ELR (cell line): ENCODE measurements at regions not wholly inside any gene's neighbourhood (a gene's known extent, or its start where the extent isn't known, plus 50 kb on each side); places are given as distances from the start of the nearest gene placed in this dataset.
A peak's percentile ranks its signal among the peaks of the same experiment; 100 is the strongest.

Experiments
- DNase-seq: peaks from one replicate; pipeline ENCODE4 v3.0.0-alpha.2; 2015; ENCODE audit warnings: low read depth

DNA sequence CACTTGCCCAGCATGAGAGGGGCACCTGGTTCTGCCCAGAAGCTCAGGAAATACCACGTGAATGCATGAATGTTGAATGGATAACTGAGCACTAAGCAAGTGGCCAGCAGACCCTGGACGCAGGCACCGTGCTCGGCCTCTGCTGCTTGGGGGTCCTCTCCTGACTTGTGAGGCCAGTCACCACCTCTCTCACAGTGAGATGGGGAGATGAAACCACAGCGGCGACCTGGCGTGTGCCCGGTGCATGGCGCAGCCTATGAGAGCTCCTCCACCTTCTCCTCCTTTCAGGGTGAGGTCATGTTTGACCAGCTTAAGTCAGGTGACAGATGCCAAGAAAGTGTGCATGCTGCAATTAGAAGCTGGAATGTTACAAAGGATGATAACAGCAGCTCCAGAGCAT is 75.5 kb downstream of the HMX1 start:
- no peak for DNase-seq

DNA sequence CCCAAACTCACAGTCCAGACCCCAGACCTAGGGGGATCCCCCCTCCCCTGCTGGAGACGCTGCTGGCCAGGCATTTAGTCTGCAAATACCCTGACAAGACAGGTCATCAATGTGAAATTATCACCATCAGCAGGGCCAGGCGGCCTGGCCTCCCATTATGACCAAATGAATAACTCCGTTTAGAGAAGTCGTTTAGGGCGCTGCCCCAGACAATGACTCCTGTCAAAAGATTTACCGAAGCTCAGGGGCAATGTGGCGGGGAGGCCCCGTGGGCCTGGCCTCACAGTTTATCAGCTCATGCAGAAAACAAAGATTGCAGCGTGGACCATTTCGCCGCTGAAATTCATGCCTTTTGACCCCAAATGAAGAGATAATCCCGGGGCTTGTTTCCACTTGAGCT is 76.5 kb downstream of the HMX1 start:
- DNase-seq: no peak

DNA sequence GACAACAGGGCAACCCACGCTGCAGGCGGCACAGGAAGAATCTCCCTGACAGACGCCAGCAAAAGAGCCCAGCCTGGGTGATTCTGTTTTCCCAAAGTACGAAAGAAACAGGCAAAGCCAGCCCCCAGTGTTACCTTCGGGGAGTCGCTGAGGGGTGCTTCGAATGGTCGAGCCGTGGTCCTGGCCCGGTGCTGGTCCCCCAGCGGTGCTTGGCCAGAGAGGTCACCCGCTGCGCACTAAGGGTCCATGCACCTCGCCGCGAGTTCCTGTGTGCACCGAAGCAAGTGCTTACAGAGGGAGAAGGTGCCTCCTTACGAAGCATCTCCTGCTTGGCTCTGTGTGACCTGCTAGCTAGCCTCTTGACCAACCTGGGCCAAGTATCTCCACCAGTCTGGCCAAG is 77.1 kb downstream of the HMX1 start:
- no peak for DNase-seq

DNA sequence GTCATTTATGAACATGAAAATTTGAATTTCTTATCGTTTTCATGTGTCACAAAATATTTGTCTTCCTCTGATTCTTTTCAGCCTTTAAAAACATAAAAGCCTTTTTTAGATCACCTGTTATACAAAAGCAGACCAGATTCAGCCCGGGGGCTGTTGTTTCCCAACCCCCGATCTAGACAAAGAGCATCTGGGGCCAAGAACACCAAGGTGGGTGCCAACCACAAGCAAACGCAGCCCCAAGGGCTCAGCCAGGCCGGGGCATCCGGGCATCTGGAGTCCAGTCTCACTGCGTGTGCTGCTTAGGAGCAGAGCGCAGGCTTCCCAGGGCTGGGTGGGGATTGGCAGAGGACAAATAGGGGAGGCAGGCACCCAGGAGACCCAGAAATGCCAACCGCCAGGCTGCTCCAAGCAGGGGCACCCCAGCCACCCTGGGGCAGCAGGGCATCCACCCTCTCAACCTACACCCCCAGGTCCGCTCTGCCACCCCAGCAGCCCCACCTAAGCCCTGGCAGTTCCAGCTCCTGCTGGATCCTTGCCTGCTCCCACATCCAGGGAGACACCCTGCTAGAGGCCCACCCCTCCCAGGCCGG is 78.0 kb downstream of the HMX1 start:
- no peak for DNase-seq

DNA sequence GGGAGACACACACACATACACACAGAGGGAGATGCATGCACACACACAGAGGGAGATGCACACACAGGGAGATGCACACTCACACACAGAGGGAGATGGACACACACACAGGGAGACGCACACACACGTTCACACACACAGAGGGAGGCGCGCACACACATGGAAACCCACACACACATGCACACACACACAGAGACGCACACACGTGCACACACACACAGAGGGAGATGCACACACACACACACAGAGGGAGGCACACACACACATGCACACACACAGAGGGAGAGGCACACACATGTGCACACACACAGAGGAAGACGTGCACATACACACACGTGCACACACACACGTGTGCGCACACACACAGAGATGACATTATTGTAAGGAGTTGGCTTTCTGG is 79.1 kb downstream of the HMX1 start:
- no peak for DNase-seq

DNA sequence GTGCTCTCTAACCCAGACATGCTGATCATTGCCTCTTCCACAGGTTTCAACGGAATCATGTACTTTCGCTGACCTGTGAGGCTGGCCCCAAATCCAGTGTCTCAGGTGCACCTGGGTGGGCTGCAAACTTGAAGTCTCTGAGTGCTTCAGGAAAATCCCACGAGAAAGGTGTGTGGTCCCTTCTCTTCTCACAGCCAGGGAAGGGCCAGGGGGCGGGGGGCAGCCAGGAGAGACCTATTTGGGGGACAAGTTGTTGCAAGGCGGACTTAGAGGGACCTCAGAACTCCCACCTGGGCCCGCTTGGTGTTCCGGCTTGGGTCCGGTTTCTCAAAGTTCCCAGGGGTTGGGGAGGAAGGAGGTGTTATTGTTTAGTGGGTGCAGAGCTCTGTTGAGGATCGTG is 80.0 kb downstream of the HMX1 start:
- DNase-seq: no peak

DNA sequence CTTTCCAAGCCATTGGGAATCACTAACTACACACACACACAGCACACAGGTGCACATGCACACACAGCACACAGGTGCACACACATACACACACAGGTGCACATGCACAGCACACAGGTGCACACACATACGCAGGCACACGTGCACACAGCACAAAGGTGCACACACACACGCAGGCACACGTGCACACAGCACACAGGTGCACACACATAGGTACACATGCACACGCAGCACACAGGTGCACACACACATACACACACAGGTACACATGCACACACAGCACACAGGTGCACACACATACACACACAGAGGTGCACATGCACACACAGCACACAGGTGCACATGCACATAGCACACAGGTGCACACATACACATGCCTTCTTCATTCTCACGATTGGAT is 80.9 kb downstream of the HMX1 start:
- no peak for DNase-seq

DNA sequence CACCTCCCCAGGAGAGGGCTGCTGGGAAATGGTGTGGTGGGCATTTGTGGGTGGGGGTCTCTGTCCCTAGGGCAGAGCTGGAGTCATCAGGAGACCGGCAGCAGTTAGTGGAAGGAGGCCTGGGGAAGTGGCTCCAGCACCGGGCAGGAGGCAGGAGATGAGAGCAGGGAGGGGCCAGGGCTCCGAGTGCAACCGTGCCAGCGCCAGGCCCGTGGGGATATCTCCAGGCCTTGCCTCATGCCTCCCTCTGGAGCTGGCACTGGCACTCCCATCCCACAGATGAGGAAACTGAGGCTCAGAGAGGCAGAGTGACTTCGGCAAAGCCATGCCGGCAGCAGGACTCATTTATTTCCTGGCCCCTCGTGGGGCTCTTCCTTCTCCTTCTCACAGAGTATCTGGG is 83.5 kb downstream of the HMX1 start:
- no peak for DNase-seq

DNA sequence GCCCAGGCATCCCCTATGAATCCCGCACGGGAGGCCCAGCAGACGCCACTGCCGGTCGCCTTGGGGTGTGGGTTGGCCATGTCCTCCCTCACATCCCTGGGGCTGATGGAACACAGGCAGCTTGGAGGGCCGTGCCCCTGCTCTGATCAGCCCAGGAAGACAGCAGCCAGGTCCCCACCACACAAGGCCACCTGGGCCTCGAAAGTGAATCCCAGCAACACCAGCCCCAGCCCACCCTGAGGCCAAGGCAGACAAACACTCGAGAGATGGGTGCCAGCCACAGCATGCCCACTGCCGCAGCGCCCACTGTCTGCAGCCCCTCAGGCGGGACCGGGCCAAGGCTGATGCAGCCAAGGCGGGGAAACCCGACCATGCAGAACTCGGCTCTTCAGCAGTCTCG is 85.5 kb downstream of the HMX1 start:
- no peak for DNase-seq

DNA sequence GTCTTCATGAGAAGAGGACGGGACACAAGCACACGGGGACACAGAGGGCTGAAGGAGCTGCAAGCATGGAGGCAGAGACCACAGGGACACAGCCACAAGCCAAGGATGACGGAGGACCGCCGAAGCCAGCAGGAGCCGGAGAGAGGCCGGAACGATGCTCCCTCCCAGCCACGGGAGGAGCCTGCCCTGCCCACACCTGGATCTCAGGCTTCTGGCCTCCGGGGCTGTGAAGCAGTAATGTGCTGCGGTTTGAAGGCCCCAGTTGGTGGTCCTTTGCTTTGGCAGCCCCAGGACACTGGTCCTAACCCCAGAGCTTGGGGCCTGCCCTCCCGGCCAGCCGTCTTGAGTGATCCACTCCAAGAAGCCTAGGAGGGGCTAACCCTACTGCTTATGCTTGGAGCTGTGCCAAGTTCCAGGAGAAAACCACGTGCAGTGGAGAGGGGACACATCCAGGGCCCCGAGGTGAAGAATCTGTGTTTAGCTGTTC is 85.9 kb downstream of the HMX1 start:
- DNase-seq: no peak

DNA sequence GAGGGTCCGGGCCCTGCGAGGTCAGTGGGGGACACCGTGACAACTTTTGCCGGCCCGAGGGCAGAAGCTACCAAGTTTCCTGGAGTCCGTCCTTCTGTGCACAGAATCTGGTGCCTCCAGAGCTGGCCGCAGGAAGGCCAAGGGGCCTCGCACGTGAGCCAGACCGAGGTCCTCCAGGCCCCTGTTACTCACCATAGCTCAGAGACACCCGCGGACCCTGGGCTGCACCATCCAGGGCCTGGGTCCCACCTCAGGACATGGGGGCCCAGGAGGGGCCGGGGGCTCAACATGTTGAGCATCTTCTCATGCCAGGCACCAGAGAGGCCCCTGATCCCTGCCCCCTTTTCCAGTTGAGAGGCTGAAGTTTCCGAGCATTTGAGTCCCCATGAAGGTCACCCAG is 87.9 kb downstream of the HMX1 start:
- DNase-seq: no peak

DNA sequence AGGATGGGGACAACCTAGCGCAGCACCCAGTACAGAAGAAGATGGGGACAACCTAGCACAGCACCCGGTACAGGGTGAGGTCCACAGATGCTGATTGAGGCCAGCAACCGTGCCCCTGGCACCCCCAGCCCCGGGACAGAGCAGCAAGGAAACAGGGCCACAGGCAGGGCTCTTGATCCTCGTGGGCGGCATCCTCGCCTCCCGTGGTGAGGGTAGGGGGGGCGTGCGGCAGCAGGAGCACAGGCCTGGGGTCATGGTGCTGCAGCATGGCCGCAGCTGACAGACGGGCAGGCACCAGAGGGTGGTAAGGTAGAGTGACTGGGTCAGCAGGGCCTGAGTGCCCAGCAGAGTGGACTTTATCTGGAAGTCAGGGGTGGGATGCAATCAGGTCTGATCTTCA is 89.5 kb downstream of the HMX1 start:
- DNase-seq: no peak

DNA sequence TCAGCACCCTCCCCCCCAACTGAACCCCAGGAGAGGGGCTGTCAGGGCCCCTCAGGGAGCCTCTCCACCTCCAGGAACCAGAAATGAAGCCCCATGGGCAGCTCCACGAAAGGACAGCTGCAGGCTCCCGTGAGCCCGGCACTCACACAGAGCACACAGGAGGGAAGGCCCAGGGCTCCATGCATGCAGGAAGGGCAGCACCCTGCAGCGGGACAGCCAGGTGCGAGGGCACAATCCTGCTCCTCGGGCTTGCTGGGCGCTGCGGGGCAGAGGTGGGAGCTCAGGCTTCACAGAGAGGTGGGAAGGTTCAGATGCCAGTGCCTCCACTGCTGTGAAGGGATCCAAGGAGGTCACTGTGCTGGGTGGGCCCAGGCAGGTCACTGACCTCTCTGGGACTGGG is 90.0 kb downstream of the HMX1 start:
- DNase-seq: no peak

DNA sequence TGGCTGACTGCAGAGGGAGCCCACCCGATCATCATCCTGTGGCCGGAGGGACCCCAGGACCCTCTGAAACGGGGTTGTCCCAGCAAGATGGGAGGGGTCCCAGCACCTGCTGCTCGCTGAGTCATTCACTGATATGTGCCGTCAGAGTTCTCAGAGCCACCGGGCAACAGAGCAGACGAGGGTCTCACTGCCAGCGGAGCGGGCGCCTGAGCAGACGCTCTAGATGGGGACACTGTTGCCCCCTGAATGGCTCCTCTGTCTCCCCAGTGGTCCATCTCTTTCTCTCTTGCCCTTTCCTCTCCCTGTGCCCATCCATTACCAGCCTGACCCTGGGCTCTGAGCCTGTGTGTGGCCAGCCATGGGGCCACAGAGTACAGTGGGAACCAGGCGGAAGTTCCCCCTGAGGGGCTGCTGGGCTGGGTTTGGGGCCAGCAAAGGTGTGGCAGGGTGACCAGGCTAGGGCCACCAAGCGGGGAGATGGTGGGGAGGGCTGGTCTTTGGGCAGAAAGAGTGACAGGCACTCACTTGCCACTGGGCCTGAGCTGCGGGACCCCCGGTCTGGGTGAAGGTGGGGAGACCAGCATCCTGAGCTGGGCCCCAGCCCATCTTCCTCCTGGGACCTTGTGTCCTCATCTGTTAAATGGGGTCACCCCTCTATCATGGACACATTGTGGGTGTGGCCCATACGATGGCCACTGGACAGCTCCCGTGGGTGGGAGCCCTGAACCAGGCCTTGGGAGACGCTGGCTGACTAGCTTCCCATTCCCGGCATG is 90.9 kb downstream of the HMX1 start:
- no peak for DNase-seq

DNA sequence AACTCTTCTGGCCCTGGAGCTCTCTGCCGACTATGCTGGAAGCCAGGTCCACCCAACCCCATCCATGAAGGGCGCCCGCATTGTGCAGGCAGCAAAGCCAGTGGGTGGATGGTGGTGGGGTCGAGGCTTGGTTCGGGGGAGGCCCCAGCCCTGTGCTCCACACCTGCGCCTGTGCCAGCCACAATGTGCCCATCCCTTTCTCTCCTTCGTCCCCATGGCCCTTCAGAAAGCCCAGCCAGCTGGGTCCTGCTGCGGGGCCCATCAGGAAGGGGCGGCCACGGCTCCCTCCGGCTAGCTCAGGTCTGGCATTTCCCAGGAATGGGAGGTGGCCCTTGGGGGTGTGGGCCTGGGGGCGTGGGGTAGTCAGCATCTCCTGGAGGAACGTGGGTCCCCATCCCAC is 91.6 kb downstream of the HMX1 start:
- no peak for DNase-seq

DNA sequence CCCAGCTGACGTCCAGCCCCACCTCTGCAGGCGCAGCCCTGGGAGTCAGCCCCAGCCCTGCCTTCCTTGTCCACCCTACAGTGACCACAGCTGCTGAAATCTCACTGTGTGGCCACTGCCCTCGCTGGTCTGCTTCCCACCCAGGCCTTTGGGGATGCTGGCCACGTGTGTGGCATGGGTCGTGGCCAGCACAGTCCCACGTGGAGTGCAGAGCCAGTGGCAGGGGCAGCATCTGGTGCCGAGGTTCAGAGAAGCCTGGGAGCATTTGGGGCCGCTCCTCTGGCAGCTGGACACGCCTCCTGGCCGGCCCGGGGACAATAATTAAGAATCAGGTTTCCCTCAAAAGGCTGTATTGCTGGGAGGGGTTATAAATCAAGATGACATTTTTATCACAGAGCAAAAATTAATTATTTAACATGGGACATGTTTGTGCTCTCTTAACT is 92.1 kb downstream of the HMX1 start:
- no peak for DNase-seq

DNA sequence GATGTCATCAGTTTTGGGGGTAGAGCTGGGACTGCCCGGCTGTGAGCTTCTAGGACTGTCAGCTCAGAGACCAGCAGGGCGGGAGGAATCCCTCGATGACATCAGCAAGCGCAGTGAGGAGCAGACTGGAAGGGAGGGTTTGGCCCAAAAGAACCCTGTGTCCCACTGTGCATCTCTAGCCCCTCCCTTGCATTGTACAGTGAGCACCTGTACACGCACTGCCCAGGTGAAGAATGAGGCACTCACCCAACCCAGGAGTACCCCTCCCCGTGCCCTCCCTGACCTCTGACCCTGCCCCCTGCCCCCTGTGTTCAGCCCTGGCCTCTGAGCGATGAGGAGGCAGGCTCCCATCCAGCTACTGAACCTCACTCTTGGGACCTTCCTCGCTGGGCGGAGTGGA is 92.9 kb downstream of the HMX1 start:
- no peak for DNase-seq

DNA sequence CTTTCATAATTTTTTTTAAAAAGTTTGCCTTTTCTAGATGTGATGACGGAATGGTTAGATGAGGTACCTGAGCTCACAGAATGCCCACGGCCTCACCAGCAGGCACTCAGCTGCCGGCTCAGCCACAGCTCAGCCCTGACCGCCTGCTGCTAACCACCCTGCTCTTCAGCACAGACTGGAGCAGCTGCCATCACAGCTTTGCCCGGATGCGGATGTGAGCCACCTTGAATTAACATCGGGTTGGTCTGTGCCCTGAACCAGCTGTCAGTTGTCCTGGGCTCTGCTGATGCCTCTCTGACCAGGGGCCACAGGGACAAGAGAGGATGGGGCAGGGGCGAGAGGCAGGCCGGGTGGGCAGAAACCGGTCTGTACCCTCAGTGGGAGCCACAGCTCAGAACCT is 93.3 kb downstream of the HMX1 start:
- DNase-seq: no peak

DNA sequence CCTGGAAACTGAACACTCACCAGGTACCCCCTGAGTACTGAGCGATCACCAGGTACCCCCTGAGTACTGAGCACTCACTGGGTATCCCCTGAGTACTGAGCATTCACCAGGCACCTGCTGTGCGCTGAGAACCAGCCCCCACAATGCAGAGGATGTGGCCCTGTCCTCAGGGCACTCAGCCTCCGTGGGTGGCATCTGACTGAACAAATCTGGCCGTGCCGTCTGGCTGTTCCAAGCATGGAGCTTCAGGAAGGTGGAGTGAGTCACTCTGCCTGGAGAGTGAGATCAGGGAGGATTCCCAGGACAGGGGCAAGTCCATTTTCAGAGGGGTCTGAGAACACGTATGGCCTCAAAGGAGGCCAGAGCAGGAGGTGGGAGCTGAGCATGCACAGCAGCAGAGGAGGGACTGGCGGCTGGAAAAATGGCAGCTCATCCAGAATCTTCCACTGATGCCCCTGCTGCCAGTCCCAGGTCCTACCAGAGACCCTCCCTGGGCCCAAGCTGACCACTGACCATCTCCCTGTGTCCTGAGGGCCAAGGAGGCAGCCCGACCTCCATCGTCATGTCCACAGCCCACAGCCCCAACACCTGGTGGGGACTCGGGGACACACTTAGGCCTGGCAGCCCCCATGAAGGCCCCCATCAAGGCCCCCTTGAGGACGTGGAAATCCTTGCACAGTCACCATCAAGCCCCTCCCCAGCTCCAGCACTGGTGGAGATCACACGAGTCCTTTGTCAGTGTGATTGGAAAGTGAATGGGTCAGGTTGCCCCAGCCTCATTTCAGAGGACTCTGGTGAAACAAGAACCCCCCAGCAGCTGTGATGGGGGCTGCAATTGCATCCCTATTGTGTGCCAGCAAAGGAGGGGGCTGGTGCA is 94.1 kb downstream of the HMX1 start:
- DNase-seq: peak; percentile 7

DNA sequence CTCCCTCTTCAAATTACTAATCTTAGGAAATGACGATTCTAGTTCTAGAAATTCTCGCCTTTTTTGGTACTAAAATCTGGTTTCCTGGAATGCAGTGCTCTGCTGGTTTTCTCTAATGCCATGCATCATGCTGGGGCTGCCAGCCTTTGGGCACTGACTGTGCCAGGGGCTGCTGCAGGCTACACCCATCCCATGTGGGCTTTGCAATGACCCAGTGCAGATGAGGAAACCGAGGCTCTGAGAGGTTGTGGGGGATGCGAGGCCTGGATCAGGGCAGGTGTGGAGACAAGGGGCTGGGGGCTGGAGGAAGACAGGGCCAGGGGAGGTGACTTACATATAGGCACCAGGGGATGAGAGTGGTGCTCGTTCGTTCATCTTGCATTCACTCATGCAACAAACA is 95.3 kb downstream of the HMX1 start:
- DNase-seq: no peak

DNA sequence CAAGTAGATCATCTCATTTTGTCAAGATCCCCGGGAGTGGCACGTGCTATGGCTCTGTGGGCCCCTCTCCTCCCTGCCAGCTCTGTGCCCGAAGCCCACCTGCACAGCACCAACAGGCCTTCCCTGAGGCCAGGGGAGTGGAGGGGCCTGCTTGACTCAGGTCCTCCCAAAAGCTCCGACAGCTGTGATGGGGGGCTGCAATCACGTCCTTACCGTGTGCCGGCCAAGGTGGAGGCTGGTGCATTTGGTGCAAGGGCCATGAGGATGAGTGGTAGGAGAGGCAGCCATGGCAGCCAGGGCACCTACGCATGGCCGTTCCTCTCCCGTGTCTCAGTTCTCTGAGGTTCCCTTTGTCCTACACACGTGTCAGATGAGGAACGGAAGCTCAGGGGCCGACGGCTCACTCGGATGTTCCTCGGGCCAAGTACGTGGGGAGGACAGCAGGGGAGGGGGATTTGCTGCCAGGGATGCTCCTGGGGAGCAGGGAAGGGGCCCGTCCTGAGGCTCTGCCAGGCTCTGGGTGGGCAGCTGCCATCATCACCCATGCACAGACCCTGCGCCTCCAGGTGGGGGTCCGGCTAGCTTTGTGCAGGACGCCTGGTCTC is 95.8 kb downstream of the HMX1 start:
- no peak for DNase-seq

DNA sequence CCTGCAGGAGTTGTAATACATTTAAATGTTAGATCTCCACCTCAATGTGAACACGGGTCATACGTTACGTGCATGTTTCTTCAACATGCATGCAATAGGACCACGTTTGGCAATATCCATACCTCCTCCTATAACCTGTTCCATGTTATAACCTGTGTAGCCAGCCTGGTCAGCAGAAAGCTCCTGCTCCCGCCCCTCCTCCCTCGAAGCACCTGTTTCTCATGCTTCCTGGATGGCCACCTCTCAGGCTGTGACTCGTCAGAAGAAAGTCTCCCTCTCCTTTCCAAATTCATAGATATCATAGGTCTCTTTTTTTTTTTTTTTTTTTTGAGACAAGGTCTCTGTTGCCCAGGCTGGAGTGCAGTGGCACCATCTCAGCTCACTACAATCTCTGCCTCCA is 96.5 kb downstream of the HMX1 start:
- no peak for DNase-seq

DNA sequence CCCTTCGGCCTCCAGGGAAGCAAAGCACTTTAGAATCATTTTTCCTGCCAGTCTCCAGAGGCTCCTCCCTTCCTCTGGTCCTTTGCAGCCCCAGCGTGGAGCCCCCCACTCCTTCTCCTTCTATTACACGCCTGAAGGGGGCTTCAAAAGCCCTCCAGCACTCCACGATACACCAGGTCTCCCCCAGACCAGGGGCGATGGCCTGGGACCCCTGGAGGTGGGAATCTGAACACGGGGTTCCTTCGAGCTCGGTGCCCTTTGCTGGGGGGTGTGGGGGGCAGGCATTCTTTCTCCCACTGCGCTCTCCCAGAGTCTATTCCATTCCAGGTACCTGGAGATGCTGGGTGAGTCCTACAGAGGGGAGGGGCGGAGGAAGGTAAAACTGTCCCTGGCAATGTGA is 97.6 kb downstream of the HMX1 start:
- no peak for DNase-seq
